MM.1S (cell line): ENCODE measurements at regions not wholly inside any gene's neighbourhood (a gene's known extent, or its start where the extent isn't known, plus 50 kb on each side); places are given as distances from the start of the nearest gene placed in this dataset.
"Not testable (repeated sequence)": the region's sequence is repeated elsewhere in the genome, so short reads cannot be mapped to it uniquely, and the experiment has no call there.

Experiments used
- DNase-seq: peaks from one replicate; pipeline ENCODE4 v3.0.0-alpha.2; 2015
- H2AFZ ChIP-seq: fragments of 300-600 bp; sonication (generic); 2 replicates; pipeline ENCODE4 v1.6.0; 2016; ENCODE audit warnings: antibody characterized with exemption, low read length
- H3F3A ChIP-seq: fragments of 300-600 bp; sonication (generic); 2 replicates; pipeline ENCODE4 v1.6.1; 2016; ENCODE audit warnings: mild to moderate bottlenecking, antibody characterized with exemption, low read length, moderate library complexity, mixed read lengths; ENCODE audit not compliant: insufficient read depth
- H3K27ac ChIP-seq: fragments of 300-600 bp; sonication (generic); 2 replicates; pipeline ENCODE4 v1.5.1; 2016; ENCODE audit warnings: mild to moderate bottlenecking, low read length
- H3K27me3 ChIP-seq: fragments of 300-600 bp; sonication (generic); replicated peaks from 2 replicates; pipeline ENCODE4 v1.6.0; 2016; ENCODE audit warnings: low read length; ENCODE audit not compliant: insufficient read depth
- H3K36me3 ChIP-seq: fragments of 300-600 bp; sonication (generic); replicated peaks from 2 replicates; pipeline ENCODE4 v1.6.1; 2016; ENCODE audit warnings: mild to moderate bottlenecking, low read length, mixed read lengths; ENCODE audit not compliant: insufficient read depth
- H3K4me1 ChIP-seq: fragments of 300-600 bp; sonication (generic); 2 replicates; pipeline ENCODE4 v1.6.1; 2016; ENCODE audit warnings: low read length, mixed read lengths
- H3K4me2 ChIP-seq: fragments of 300-600 bp; sonication (generic); 2 replicates; pipeline ENCODE4 v1.6.0; 2016; ENCODE audit warnings: low read depth, low read length
- H3K4me3 ChIP-seq: fragments of 300-600 bp; sonication (generic); 2 replicates; pipeline ENCODE4 v1.5.1; 2016; ENCODE audit warnings: low read length, mixed read lengths
- H3K79me2 ChIP-seq: fragments of 300-600 bp; sonication (generic); 2 replicates; pipeline ENCODE4 v1.6.1; 2016; ENCODE audit warnings: mixed run types, low read length, mixed read lengths
- H3K9ac ChIP-seq: fragments of 300-600 bp; sonication (generic); 2 replicates; pipeline ENCODE4 v1.6.1; 2016; ENCODE audit warnings: low read length, mixed read lengths
- H3K9me2 ChIP-seq: fragments of 300-600 bp; sonication (generic); replicated peaks from 2 replicates; pipeline ENCODE4 v1.6.1; 2016; ENCODE audit warnings: mild to moderate bottlenecking, low read length, mixed read lengths; ENCODE audit not compliant: insufficient read depth
- H3K9me3 ChIP-seq: fragments of 300-600 bp; sonication (generic); replicated peaks from 2 replicates; pipeline ENCODE4 v1.6.1; 2016; ENCODE audit warnings: mild to moderate bottlenecking, low read length, mixed read lengths; ENCODE audit not compliant: insufficient read depth
- H4K20me1 ChIP-seq: fragments of 300-600 bp; sonication (generic); 2 replicates; pipeline ENCODE4 v1.6.1; 2016; ENCODE audit warnings: mild to moderate bottlenecking, low read length, moderate library complexity, mixed read lengths; ENCODE audit not compliant: insufficient read depth
- EZH2 ChIP-seq: fragments of 300-600 bp; sonication (generic); optimal IDR thresholded peaks from 2 replicates; pipeline ENCODE3; 2017; ENCODE audit warnings: low read depth, mild to moderate bottlenecking, antibody characterized with exemption, low read length, mixed read lengths
- EZH2phosphoT487 ChIP-seq: fragments of 300-600 bp; sonication (generic); IDR thresholded peaks from 2 replicates; pipeline ENCODE4 v1.6.1; 2018; ENCODE audit warnings: antibody characterized with exemption, low read length
- TF ChIP-seq, protein P1 (sequence below): fragments of 300-600 bp; sonication (generic); IDR thresholded peaks from 2 replicates; pipeline ENCODE4 v1.5.1; 2016; ENCODE audit warnings: antibody characterized with exemption, low read length, mixed read lengths

DNA sequence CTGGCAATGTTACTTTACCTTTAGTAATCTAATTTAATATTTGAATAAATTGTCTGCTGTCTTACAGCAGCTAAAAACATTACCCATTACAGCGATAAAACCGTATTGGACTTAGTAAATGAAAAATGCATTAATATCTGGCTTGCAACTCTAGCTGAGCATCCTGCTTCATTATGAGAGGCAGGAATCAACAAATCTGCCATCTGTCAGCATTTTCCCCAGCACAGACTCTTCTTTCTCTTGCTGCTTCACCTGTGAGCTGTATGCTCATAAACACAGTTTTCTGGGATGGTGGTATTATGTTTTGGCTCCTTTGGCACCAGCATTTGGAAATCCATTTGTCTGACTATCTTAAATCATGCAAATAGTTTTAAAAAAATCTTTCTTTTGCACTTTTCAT is 487.1 kb downstream of the KCNT2 start:
- DNase-seq: no peak
- Histone ChIP-seq H3K4me1 (no peaks in the 10 kb centered on the region), H2AFZ (no peak overlapping the region), H3K27ac (no peak overlapping the region), H3K9me3 (no peaks in the 10 kb centered on the region), H3K9me2 (no peaks in the 10 kb centered on the region), H3K4me2 (no peak overlapping the region), H3K4me3 (no peak overlapping the region), H3F3A (no peaks in the 10 kb centered on the region), H3K79me2 (no peaks in the 10 kb centered on the region), H3K9ac (no peak overlapping the region), H3K27me3 (no peaks in the 10 kb centered on the region), H3K36me3 (no peaks in the 10 kb centered on the region), H4K20me1 (no peaks in the 10 kb centered on the region)
- TF ChIP-seq EZH2phosphoT487 (no peak), EZH2 (no peak)
- TF ChIP-seq, protein P1, sequence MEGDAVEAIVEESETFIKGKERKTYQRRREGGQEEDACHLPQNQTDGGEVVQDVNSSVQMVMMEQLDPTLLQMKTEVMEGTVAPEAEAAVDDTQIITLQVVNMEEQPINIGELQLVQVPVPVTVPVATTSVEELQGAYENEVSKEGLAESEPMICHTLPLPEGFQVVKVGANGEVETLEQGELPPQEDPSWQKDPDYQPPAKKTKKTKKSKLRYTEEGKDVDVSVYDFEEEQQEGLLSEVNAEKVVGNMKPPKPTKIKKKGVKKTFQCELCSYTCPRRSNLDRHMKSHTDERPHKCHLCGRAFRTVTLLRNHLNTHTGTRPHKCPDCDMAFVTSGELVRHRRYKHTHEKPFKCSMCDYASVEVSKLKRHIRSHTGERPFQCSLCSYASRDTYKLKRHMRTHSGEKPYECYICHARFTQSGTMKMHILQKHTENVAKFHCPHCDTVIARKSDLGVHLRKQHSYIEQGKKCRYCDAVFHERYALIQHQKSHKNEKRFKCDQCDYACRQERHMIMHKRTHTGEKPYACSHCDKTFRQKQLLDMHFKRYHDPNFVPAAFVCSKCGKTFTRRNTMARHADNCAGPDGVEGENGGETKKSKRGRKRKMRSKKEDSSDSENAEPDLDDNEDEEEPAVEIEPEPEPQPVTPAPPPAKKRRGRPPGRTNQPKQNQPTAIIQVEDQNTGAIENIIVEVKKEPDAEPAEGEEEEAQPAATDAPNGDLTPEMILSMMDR: no peak

GRCh38 chr1:196115646-196116045 is 492.6 kb downstream of the KCNT2 start:
- H3K27ac ChIP-seq: no peak overlapping the region
- no peaks in the 10 kb centered on the region for H4K20me1 ChIP-seq
- H3F3A ChIP-seq: no peaks in the 10 kb centered on the region
- H3K9me2 ChIP-seq: no peaks in the 10 kb centered on the region
- no peaks in the 10 kb centered on the region for H3K27me3 ChIP-seq
- no peaks in the 10 kb centered on the region for H3K9me3 ChIP-seq
- no peak overlapping the region for H3K4me2 ChIP-seq
- no peak overlapping the region for H3K9ac ChIP-seq
- H2AFZ ChIP-seq: no peak overlapping the region
- H3K4me3 ChIP-seq: no peak overlapping the region
- H3K36me3 ChIP-seq: no peaks in the 10 kb centered on the region
- H3K4me1 ChIP-seq: 0 out of 2 replicates have a peak, but pooled peaks cover 6% of the 10 kb centered on the region
- TF ChIP-seq EZH2phosphoT487: no peak
- TF ChIP-seq, protein P1: no peak
- no peak for TF ChIP-seq EZH2
- DNase-seq: no peak
- no peaks in the 10 kb centered on the region for H3K79me2 ChIP-seq

DNA sequence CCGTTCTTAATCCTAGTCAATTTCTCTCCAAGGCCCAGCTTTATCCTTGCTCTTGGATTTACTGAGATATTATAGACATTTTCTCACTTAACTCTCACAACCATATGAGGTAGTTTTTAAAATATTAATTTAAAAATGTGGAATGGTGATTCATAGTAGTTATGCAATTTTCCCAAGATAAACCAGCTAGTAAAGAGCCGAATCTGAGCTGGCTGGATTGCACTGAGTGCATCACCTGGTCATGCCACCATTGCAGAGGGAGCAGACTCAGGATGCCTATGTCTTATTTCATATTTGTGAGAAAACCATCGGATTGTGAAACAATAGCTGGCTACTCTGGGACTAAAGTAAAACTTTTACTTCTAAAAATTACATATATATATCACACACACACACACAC is 494.0 kb downstream of the KCNT2 start:
- H3K4me2 ChIP-seq: no peak overlapping the region
- no peak overlapping the region for H3K9ac ChIP-seq
- H3K9me2 ChIP-seq: no peaks in the 10 kb centered on the region
- H3K27ac ChIP-seq: no peak overlapping the region
- DNase-seq: no peak
- TF ChIP-seq EZH2: no peak
- TF ChIP-seq, protein P1: no peak
- TF ChIP-seq EZH2phosphoT487: no peak
- H3F3A ChIP-seq: no peaks in the 10 kb centered on the region
- H3K27me3 ChIP-seq: no peaks in the 10 kb centered on the region
- H4K20me1 ChIP-seq: no peaks in the 10 kb centered on the region
- H2AFZ ChIP-seq: no peak overlapping the region
- H3K9me3 ChIP-seq: no peaks in the 10 kb centered on the region
- H3K4me1 ChIP-seq: 0 out of 2 replicates have a peak, but pooled peaks cover 6% of the 10 kb centered on the region
- no peak overlapping the region for H3K4me3 ChIP-seq
- no peaks in the 10 kb centered on the region for H3K79me2 ChIP-seq
- H3K36me3 ChIP-seq: no peaks in the 10 kb centered on the region

DNA sequence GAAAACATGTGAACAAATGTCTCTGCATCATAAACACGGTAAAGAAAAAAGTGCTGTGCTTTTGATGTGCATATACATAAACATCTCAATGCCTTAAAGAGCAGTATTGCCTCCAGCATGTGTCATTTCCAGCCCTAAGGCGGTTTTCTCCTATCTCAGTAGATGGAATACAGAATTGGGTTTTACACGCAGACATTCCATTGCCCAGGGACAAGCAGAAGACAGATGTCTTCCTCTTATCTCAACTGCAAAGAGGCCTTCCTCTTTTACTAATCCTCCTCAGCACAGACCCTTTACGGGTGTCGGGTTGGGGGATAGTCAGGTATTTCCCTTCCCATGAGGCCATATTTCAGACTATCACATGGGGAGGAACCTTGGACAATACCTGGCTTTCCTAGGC is 499.2 kb downstream of the KCNT2 start:
- H3K27ac ChIP-seq, H4K20me1 ChIP-seq, H3F3A ChIP-seq, H3K9ac ChIP-seq, H3K4me2 ChIP-seq, H3K4me1 ChIP-seq, H3K36me3 ChIP-seq, H3K4me3 ChIP-seq, H2AFZ ChIP-seq, H3K27me3 ChIP-seq, DNase-seq, H3K9me3 ChIP-seq, H3K79me2 ChIP-seq, H3K9me2 ChIP-seq: not testable (repeated sequence)
